DMS153 treated with DMSO at 0.1 percent for 48 hours (cell line): ENCODE measurements at regions not wholly inside any gene's neighbourhood (a gene's known extent, or its start where the extent isn't known, plus 50 kb on each side); places are given as distances from the start of the nearest gene placed in this dataset.
"Not testable (repeated sequence)": the region's sequence is repeated elsewhere in the genome, so short reads cannot be mapped to it uniquely, and the experiment has no call there.

Source experiments
- DNase-seq: peaks from one replicate; lab custom pipeline; 2025; ENCODE audit not compliant: unreplicated experiment; lab: John Stamatoyannopoulos, UW

- DNase-seq: no peak
These were observed 177.3 kb downstream of the BANP start for GRCh38 chr16:88128556-88128955.

DNA sequence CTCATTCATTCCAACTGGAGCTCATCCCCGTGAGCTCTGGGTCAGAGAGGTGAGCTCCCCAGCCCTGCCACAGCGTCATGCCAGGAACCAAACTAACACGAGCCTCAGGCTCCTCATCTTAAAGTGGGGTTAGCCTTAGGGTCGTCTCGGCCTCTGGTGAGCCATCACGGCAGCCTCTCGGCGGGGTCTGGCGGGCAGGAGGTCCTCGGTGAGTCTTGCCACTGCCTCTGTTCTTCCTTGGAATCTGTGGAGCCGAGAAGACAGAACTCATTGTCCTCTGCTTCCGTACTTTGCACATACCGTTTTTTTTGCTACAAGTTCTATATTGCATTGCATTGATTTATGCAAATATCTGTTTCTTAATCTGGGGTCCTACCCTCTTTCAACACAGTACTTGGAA lies 177.9 kb downstream of the BANP start:
- not testable (repeated sequence) for DNase-seq

DNA sequence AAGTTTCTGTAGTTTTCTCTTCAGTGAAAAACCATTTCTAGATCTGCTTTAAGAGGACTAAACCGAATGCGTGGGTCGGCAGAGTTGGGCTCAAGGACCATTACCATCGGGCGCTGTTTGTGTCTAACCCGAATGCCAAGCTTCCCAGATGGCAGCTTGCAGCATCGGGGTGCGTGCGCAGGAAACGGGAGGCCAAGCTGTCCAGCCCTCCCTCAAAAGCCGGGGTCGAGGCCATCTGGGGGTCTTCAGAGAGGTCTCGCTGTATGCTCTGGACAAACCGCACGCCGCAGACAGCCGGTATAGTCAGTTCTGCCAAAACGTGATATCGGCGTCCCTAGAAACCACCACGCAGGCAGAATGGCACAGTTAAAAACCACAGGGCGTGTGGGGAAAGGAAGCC lies 178.8 kb downstream of the BANP start:
- no peak for DNase-seq

DNA sequence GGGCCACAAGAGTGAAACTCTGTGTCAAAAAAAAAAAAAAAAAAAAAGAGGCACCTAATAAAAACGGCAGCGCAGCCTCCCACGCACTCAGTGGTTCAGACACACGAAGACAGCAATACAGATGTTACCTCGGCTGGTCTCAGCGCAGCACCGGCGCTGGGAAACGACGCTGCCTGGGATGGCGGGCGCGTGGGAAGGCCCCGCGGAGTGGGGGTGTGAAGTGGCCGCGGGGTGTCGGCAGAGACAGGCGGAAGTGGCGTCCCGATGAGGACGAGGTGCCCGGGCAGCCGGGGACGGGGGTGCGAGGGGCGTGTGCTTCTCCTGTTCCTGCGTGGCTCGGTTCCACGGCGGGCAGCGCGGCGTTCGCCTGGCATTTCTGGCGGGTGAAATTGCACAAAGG lies 179.4 kb downstream of the BANP start:
- no peak for DNase-seq

GRCh38 chr16:88131256-88131655 lies 180.0 kb downstream of the BANP start:
- DNase-seq: no peak

DNA sequence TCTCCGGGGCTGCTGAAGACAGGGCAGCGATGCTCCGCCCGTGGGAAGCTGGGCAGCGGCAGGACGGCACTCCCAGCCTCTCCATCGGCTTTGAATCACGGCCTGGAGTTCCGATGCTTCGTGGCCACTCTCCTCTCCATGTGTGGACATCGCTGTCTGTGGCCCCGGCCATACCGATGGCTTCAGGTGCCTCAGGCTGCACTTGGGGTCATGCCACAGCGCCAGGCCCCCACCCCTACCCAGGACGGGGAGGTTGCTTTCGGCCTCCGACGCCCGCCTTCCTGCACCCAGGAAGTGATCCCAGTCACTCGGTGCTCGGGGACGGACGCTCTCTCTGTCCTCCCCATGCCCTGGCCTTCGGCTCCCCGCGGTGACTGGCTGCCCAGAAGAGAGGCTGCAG lies 180.7 kb downstream of the BANP start:
- no peak for DNase-seq

GRCh38 chr16:88132836-88133506 lies 181.7 kb downstream of the BANP start:
- DNase-seq: no peak

DNA sequence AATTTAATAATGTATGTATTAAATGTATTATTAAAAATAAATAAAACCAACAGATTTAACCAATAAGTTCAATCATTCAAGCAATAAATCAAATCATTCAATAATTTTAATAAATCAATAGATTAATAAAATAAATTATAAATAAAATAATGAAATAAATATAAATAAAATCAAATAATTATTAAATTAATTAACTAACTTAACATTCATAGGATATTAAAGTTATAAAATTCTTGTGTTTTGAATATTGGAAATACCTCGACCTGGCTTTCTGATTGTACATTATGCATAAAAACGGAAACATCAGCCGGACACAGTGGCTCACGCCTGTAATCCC lies 182.2 kb downstream of the BANP start:
- no peak for DNase-seq

DNA sequence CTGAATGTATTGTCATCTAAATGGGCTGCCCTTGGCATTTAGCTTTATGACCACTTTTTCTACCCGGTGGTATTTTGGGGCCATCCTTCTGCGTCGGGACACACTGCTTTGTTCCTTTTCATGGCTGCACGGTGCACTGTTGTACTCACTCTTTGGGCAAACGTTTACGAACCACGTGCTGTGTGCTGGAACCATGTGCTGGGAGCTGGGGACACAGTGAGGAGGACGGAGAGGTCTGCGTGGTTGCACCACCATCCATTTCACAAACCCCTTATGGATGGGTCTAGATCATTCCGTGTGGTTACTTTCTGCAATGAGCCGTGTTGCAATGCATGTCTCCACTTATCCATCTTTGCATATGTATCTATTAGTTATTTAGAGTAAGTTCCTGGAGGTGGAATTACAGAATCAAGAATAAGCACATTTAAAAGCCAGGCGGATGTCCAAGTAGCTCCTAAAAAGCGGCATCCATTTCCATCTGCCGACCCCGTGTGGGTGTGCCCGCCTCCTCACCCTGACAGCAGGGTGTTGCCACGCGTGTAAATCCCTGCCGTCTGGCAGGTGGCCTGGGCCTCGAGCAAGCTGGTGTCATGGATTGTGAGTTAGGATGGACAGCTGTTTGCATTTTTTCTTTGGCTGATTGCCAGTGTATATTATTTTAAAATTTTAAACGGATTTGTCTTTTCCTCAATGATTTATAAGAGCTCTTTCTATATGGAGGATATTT lies 183.1 kb downstream of the BANP start:
- not testable (repeated sequence) for DNase-seq

- not testable (repeated sequence) for DNase-seq
These were observed 183.9 kb downstream of the BANP start for GRCh38 chr16:88134899-88135682.

DNA sequence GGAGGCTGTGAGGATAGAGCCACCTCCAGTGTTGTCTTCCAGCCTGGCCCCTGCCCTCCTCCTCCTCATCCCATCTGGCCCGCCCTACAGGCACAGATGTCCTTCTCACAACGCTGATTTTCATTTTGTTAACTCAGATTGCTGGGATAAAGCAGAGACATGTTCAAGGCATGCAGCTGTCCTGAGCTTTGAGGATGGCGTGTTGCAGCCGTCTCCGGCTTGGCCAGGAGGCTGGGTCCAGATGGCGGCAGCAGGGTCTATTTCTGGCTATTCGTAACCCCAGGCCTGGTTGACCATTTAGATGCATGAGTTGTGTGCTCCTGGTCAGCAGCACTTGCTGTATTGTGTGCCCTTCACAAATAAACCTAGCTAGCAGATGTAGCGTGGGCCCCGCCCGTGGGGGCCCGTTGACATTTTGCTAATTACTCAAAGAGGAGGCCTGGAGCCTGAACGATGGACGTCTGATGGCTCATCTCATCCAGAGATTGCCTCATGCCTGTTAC lies 185.0 kb downstream of the BANP start:
- DNase-seq: not testable (repeated sequence)

- DNase-seq: not testable (repeated sequence)
These were observed 185.7 kb downstream of the BANP start for GRCh38 chr16:88136939-88137338.

DNA sequence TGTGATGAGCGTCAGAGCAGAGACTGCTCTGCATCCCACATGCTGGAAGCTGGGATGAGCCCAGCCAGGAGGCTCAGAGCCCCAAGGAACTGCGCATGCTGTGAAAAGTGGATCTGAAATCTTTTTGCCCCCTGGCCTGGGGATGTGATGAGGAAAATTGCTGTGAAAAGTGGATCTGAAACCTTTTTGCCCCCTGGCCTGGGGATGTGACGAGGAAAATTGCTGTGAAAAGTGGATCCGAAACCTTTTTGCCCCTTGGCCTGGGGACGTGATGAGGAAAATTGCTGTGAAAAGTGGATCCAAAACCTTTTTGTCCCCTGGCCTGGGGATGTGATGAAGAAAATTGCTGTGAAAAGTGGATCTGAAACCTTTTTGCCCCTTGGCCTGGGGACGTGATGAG lies 187.9 kb downstream of the BANP start:
- DNase-seq: not testable (repeated sequence)

DNA sequence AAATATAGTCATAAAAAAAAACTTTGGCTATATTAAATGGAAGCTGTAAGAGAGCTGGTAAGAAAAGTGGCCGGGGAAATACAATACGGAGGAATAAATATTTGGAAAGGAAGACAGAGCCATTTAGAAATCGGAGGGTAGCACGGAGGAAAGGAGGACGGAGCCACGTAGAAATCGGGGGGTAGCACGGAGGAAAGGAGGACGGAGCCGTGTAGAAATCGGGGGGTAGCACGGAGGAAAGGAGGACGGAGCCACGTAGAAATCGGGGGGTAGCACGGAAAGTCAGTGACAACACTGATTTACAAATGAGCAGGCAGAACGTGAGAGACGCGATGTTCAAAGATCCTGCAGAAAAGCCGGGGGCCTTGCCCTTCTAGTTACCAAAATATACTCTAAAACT lies 189.0 kb downstream of the BANP start:
- DNase-seq: not testable (repeated sequence)

GRCh38 chr16:88141580-88141979 lies 190.3 kb downstream of the BANP start:
- no peak for DNase-seq

- DNase-seq: not testable (repeated sequence)
These were observed 191.1 kb downstream of the BANP start for GRCh38 chr16:88142056-88142935.

DNA sequence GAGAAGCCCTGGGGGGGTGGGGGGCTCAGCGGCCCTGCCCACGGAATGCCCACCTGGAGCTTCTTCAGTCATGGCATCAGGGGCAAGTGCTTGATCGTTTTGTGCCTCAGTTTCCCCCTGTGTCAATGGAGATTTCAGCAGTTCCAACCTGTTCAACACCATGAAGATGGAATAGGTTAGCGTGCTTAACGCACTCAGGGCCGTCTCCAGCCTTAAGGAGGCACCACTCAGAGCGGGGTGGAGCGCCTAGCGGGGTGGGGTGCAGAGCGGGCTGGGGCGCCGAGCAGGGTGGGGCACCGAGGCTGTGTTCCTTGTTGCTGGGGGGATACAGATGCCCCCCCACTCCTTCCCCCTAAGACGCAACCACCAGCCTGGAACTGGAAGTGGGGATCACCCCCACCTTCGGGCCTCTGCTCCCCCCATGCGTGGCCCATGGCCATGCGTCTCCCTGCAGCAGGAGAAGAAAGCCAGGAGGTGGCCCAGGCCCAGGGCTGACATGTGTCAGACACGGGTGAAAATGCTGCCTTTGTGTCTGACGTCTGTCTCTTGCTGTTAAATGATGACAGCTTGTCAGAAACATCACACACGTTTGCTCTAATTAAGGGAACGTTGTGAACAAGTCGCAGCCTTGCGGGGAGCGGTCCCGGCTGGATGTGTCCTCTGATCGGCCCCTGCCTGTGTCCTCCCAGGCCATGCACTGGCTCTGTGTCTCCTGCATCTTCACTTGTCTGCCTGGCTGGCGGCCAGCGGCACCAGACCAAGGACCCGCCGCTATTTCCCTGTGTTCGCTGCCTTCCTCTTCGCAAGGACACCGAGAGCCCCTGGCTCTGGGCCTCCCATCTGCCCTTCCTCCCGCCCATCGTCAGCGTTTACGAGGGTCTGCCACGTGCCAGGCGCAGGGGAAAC lies 192.1 kb downstream of the BANP start:
- not testable (repeated sequence) for DNase-seq

- DNase-seq: no peak
These were observed 192.8 kb downstream of the BANP start for GRCh38 chr16:88144028-88144511.

GRCh38 chr16:88145376-88145775 lies 194.1 kb downstream of the BANP start:
- DNase-seq: not testable (repeated sequence)
